ENCODE measurements at regions not wholly inside any gene's neighbourhood (a gene's known extent, or its start where the extent isn't known, plus 50 kb on each side); places are given as distances from the start of the nearest gene placed in this dataset.
A peak's percentile ranks its signal among the peaks of the same experiment; 100 is the strongest.

GRCh38 chr9:90019626-90020025 lies 414.8 kb downstream of the GADD45G start:
- DNase-seq = no peak
- in situ Hi-C loops (cut with HindIII; ENCODE audit: low pct_ligation_motif_present, low pct_unique_long_range_greater_than_20kb, low sequenced_read_pairs) = no loop called here

GRCh38 chr9:90020276-90020871 lies 415.6 kb downstream of the GADD45G start:
- in situ Hi-C loops (cut with HindIII; ENCODE audit: low pct_ligation_motif_present, low pct_unique_long_range_greater_than_20kb, low sequenced_read_pairs) = no loop called here
- no peak for DNase-seq

- in situ Hi-C loops (cut with HindIII; ENCODE audit: low pct_ligation_motif_present, low pct_unique_long_range_greater_than_20kb, low sequenced_read_pairs) = no loop called here
- DNase-seq = no peak
Observed at GRCh38 chr9:90021216-90021906, 416.5 kb downstream of the GADD45G start.

- no peak for DNase-seq
- in situ Hi-C loops (cut with HindIII; ENCODE audit: low pct_ligation_motif_present, low pct_unique_long_range_greater_than_20kb, low sequenced_read_pairs) = no loop called here
Observed at GRCh38 chr9:90022474-90022873, 417.7 kb downstream of the GADD45G start.

GRCh38 chr9:90023861-90024260 lies 419.0 kb downstream of the GADD45G start:
- in situ Hi-C loops (cut with HindIII; ENCODE audit: low pct_ligation_motif_present, low pct_unique_long_range_greater_than_20kb, low sequenced_read_pairs) = no loop called here
- DNase-seq = no peak

- in situ Hi-C loops (cut with HindIII; ENCODE audit: low pct_ligation_motif_present, low pct_unique_long_range_greater_than_20kb, low sequenced_read_pairs) = no loop called here
- no peak for DNase-seq
Observed at GRCh38 chr9:90024409-90024808, 419.6 kb downstream of the GADD45G start.

- DNase-seq = no peak
- in situ Hi-C loops (cut with HindIII; ENCODE audit: low pct_ligation_motif_present, low pct_unique_long_range_greater_than_20kb, low sequenced_read_pairs) = no loop called here
Observed at GRCh38 chr9:90024823-90025222, 420.0 kb downstream of the GADD45G start.

GRCh38 chr9:90025816-90026215 lies 421.0 kb downstream of the GADD45G start:
- DNase-seq = no peak
- in situ Hi-C loops (cut with HindIII; ENCODE audit: low pct_ligation_motif_present, low pct_unique_long_range_greater_than_20kb, low sequenced_read_pairs) = no loop called here

GRCh38 chr9:90027296-90027790 lies 422.5 kb downstream of the GADD45G start:
- in situ Hi-C loops (cut with HindIII; ENCODE audit: low pct_ligation_motif_present, low pct_unique_long_range_greater_than_20kb, low sequenced_read_pairs) = no loop called here
- no peak for DNase-seq

- in situ Hi-C loops (cut with HindIII; ENCODE audit: low pct_ligation_motif_present, low pct_unique_long_range_greater_than_20kb, low sequenced_read_pairs) = no loop called here
- DNase-seq = no peak
Observed at GRCh38 chr9:90029386-90029785, 424.6 kb downstream of the GADD45G start.

- DNase-seq = no peak
- in situ Hi-C loops (cut with HindIII; ENCODE audit: low pct_ligation_motif_present, low pct_unique_long_range_greater_than_20kb, low sequenced_read_pairs) = no loop called here
Observed at GRCh38 chr9:90029996-90030395, 425.2 kb downstream of the GADD45G start.

- in situ Hi-C loops (cut with HindIII; ENCODE audit: low pct_ligation_motif_present, low pct_unique_long_range_greater_than_20kb, low sequenced_read_pairs) = no loop called here
- no peak for DNase-seq
Observed at GRCh38 chr9:90032296-90033027, 427.6 kb downstream of the GADD45G start.

- in situ Hi-C loops (cut with HindIII; ENCODE audit: low pct_ligation_motif_present, low pct_unique_long_range_greater_than_20kb, low sequenced_read_pairs) = no loop called here
- DNase-seq = no peak
Observed at GRCh38 chr9:90033028-90033650, 428.3 kb downstream of the GADD45G start.

GRCh38 chr9:90034071-90034470 lies 429.3 kb downstream of the GADD45G start:
- in situ Hi-C loops (cut with HindIII; ENCODE audit: low pct_ligation_motif_present, low pct_unique_long_range_greater_than_20kb, low sequenced_read_pairs) = no loop called here
- DNase-seq = no peak

- no peak for DNase-seq
- in situ Hi-C loops (cut with HindIII; ENCODE audit: low pct_ligation_motif_present, low pct_unique_long_range_greater_than_20kb, low sequenced_read_pairs) = no loop called here
Observed at GRCh38 chr9:90035471-90035870, 430.7 kb downstream of the GADD45G start.

GRCh38 chr9:90037146-90037797 lies 432.5 kb downstream of the GADD45G start:
- in situ Hi-C loops (cut with HindIII; ENCODE audit: low pct_ligation_motif_present, low pct_unique_long_range_greater_than_20kb, low sequenced_read_pairs) = no loop called here
- DNase-seq = no peak

GRCh38 chr9:90038763-90039162 lies 434.0 kb downstream of the GADD45G start:
- in situ Hi-C loops (cut with HindIII; ENCODE audit: low pct_ligation_motif_present, low pct_unique_long_range_greater_than_20kb, low sequenced_read_pairs) = no loop called here
- DNase-seq = no peak

GRCh38 chr9:90044263-90044662 lies 439.5 kb downstream of the GADD45G start:
- DNase-seq = no peak
- in situ Hi-C loops (cut with HindIII; ENCODE audit: low pct_ligation_motif_present, low pct_unique_long_range_greater_than_20kb, low sequenced_read_pairs) = no loop called here

GRCh38 chr9:90044710-90045151 lies 439.9 kb downstream of the GADD45G start:
- peak; percentile 5 for DNase-seq
- in situ Hi-C loops (cut with HindIII; ENCODE audit: low pct_ligation_motif_present, low pct_unique_long_range_greater_than_20kb, low sequenced_read_pairs) = no loop called here

Measured in ACHN (cell line).